ENCODE measurements at regions not wholly inside any gene's neighbourhood (a gene's known extent, or its start where the extent isn't known, plus 50 kb on each side); places are given as distances from the start of the nearest gene placed in this dataset.
"Not testable (repeated sequence)": the region's sequence is repeated elsewhere in the genome, so short reads cannot be mapped to it uniquely, and the experiment has no call there.

- Histone ChIP-seq H3K9ac (ENCODE audit: low read depth in 1 of 3, low read length in 3 of 3) (no peak overlapping the region), H3K36me3 (ENCODE audit: control insufficient read depth in 3 of 3, insufficient read depth in 3 of 3, low read length in 3 of 3) (no peaks in the 10 kb centered on the region), H3K4me1 (ENCODE audit: control insufficient read depth in 3 of 3, insufficient read depth in 3 of 3, low read length in 3 of 3) (peaks cover 5 to 14% (median 10%) of the 10 kb centered on the region in 3 donors), H3K27ac (ENCODE audit: low read depth, low read length) (no peak overlapping the region), H3K9me3 (ENCODE audit: control insufficient read depth in 3 of 3, low read length in 3 of 3) (no peaks in the 10 kb centered on the region), H3K4me3 (ENCODE audit: low read length in 3 of 3) (no peak overlapping the region), H3K27me3 (ENCODE audit: control insufficient read depth in 3 of 3, insufficient read depth in 3 of 3, low read length in 3 of 3) (no peaks in the 10 kb centered on the region)
Observed at GRCh38 chr3:48077815-48078214, 61.6 kb upstream of the MAP4 start.

GRCh38 chr3:48070030-48070429, 53.8 kb upstream of the MAP4 start:
- Histone ChIP-seq H3K36me3 (ENCODE audit: control insufficient read depth in 3 of 3, insufficient read depth in 3 of 3, low read length in 3 of 3) (peaks cover 0 to 2% (median 0%) of the 10 kb centered on the region in 3 donors), H3K9me3 (ENCODE audit: control insufficient read depth in 3 of 3, low read length in 3 of 3) (no peaks in the 10 kb centered on the region), H3K4me3 (ENCODE audit: low read length in 3 of 3) (no peak overlapping the region), H3K27ac (ENCODE audit: low read depth, low read length) (peak overlapping the region; percentile 69), H3K9ac (ENCODE audit: low read depth in 1 of 3, low read length in 3 of 3) (peak overlapping the region in 1 of 3 donors; percentile 24), H3K4me1 (ENCODE audit: control insufficient read depth in 3 of 3, insufficient read depth in 3 of 3, low read length in 3 of 3) (peaks cover 17 to 46% (median 35%) of the 10 kb centered on the region in 3 donors), H3K27me3 (ENCODE audit: control insufficient read depth in 3 of 3, insufficient read depth in 3 of 3, low read length in 3 of 3) (no peaks in the 10 kb centered on the region)

GRCh38 chr3:48069339-48069738, 53.1 kb upstream of the MAP4 start:
- Histone ChIP-seq H3K27me3 (ENCODE audit: control insufficient read depth in 3 of 3, insufficient read depth in 3 of 3, low read length in 3 of 3) (no peaks in the 10 kb centered on the region), H3K4me3 (ENCODE audit: low read length in 3 of 3) (peak overlapping the region in 1 of 3 donors; percentile 11), H3K9ac (ENCODE audit: low read depth in 1 of 3, low read length in 3 of 3) (peak overlapping the region in 2 of 3 donors; percentile 24 to 52), H3K9me3 (ENCODE audit: control insufficient read depth in 3 of 3, low read length in 3 of 3) (no peaks in the 10 kb centered on the region), H3K27ac (ENCODE audit: low read depth, low read length) (peak overlapping the region; percentile 69), H3K4me1 (ENCODE audit: control insufficient read depth in 3 of 3, insufficient read depth in 3 of 3, low read length in 3 of 3) (peaks cover 17 to 52% (median 35%) of the 10 kb centered on the region in 3 donors), H3K36me3 (ENCODE audit: control insufficient read depth in 3 of 3, insufficient read depth in 3 of 3, low read length in 3 of 3) (peaks cover 0 to 2% (median 0%) of the 10 kb centered on the region in 3 donors)

- H3K4me3 ChIP-seq (ENCODE audit: low read length in 3 of 3): peak overlapping the region in 1 of 3 donors; percentile 11
- H3K9ac ChIP-seq (ENCODE audit: low read depth in 1 of 3, low read length in 3 of 3): peak overlapping the region in 1 of 3 donors; percentile 24
- H3K4me1 ChIP-seq (ENCODE audit: control insufficient read depth in 3 of 3, insufficient read depth in 3 of 3, low read length in 3 of 3): peaks cover 17 to 56% (median 35%) of the 10 kb centered on the region in 3 donors
- peak overlapping the region; percentile 69 for H3K27ac ChIP-seq (ENCODE audit: low read depth, low read length)
- H3K36me3 ChIP-seq (ENCODE audit: control insufficient read depth in 3 of 3, insufficient read depth in 3 of 3, low read length in 3 of 3): peaks cover 0 to 2% (median 0%) of the 10 kb centered on the region in 3 donors
- no peaks in the 10 kb centered on the region for H3K9me3 ChIP-seq (ENCODE audit: control insufficient read depth in 3 of 3, low read length in 3 of 3)
- H3K27me3 ChIP-seq (ENCODE audit: control insufficient read depth in 3 of 3, insufficient read depth in 3 of 3, low read length in 3 of 3): no peaks in the 10 kb centered on the region
Observed at GRCh38 chr3:48068886-48069285, 52.7 kb upstream of the MAP4 start.

GRCh38 chr3:48068320-48068719, 52.1 kb upstream of the MAP4 start:
- peak overlapping the region in 1 of 3 donors; percentile 7 for H3K9ac ChIP-seq (ENCODE audit: low read depth in 1 of 3, low read length in 3 of 3)
- H3K27me3 ChIP-seq (ENCODE audit: control insufficient read depth in 3 of 3, insufficient read depth in 3 of 3, low read length in 3 of 3); H3K9me3 ChIP-seq (ENCODE audit: control insufficient read depth in 3 of 3, low read length in 3 of 3); H3K4me3 ChIP-seq (ENCODE audit: low read length in 3 of 3); H3K36me3 ChIP-seq (ENCODE audit: control insufficient read depth in 3 of 3, insufficient read depth in 3 of 3, low read length in 3 of 3): not testable (repeated sequence)
- H3K4me1 ChIP-seq (ENCODE audit: control insufficient read depth in 3 of 3, insufficient read depth in 3 of 3, low read length in 3 of 3): peaks cover 17 to 57% (median 34%) of the 10 kb centered on the region in 3 donors
- peak overlapping the region; percentile 69 for H3K27ac ChIP-seq (ENCODE audit: low read depth, low read length)

GRCh38 chr3:48067271-48067670, 51.1 kb upstream of the MAP4 start:
- no peaks in the 10 kb centered on the region for H3K9me3 ChIP-seq (ENCODE audit: control insufficient read depth in 3 of 3, low read length in 3 of 3)
- no peaks in the 10 kb centered on the region for H3K27me3 ChIP-seq (ENCODE audit: control insufficient read depth in 3 of 3, insufficient read depth in 3 of 3, low read length in 3 of 3)
- H3K4me1 ChIP-seq (ENCODE audit: control insufficient read depth in 3 of 3, insufficient read depth in 3 of 3, low read length in 3 of 3): peaks cover 11 to 49% (median 24%) of the 10 kb centered on the region in 3 donors
- peaks cover 0 to 2% (median 0%) of the 10 kb centered on the region in 3 donors for H3K36me3 ChIP-seq (ENCODE audit: control insufficient read depth in 3 of 3, insufficient read depth in 3 of 3, low read length in 3 of 3)
- no peak overlapping the region for H3K9ac ChIP-seq (ENCODE audit: low read depth in 1 of 3, low read length in 3 of 3)
- H3K27ac ChIP-seq (ENCODE audit: low read depth, low read length): peak overlapping the region; percentile 19
- no peak overlapping the region for H3K4me3 ChIP-seq (ENCODE audit: low read length in 3 of 3)

All from skeletal muscle tissue (tissue), 3 donors.